ENCODE measurements at regions not wholly inside any gene's neighbourhood (a gene's known extent, or its start where the extent isn't known, plus 50 kb on each side); places are given as distances from the start of the nearest gene placed in this dataset.

DNA sequence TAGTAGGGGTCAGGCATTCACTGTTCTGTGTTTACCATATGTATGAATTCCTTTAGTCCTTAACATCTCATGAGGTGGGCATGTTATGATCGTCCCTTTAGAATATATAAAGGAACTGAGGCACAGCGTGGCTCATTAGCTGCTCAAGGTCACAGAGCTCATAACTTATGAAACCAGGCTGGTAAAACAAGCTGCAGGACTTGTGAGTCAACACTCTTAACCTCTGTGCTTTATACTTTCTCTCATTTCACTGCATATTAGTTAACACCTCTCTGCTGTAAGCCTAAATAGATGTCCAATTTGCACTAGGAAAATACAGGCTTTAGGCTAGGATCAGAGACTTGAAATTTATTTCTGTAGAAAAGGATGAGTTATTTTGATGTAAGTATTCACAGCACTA, 180.3 kb upstream of the HDAC9 start:
- DNase-seq (ENCODE audit: low read depth), result no peak

DNA sequence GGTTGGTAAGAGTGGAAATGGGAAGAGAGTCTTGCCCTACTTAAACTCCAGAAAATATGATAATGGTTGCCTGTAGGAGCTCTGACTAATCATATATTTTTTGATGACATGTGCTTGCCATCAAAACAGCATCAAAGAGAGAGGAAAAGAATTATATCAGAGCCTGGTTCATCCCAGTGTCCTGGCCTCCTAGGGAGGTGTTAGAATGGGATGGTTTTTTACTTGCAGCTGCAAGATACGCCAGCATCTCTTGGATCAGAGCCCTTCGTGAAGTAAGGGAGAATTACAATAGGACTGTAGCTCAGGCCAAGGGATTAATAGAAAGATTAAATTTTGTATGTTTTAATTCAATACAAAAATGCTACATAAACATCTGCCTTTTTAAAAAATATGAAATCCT, 177.6 kb upstream of the HDAC9 start:
- no peak for DNase-seq (ENCODE audit: low read depth)

DNA sequence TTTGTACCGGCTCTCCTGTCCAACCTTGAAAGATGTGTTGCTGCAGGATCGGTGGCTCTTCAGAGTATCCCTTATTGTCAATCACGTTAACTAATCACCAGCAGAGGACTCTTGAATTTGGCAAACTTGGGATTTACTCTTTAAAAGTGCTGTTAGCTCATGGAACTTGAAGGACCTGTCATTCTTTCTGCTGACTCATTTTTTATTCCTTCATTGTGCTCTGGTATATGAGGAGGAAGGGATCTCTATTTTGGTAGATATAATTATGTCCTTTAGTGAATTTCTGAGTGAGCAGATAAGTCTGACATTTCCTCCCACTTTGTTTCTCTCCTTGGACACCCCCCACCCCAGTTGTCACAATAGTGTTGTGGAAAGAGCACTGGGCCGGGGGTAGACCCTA, 175.1 kb upstream of the HDAC9 start:
- no peak for DNase-seq (ENCODE audit: low read depth)

DNA sequence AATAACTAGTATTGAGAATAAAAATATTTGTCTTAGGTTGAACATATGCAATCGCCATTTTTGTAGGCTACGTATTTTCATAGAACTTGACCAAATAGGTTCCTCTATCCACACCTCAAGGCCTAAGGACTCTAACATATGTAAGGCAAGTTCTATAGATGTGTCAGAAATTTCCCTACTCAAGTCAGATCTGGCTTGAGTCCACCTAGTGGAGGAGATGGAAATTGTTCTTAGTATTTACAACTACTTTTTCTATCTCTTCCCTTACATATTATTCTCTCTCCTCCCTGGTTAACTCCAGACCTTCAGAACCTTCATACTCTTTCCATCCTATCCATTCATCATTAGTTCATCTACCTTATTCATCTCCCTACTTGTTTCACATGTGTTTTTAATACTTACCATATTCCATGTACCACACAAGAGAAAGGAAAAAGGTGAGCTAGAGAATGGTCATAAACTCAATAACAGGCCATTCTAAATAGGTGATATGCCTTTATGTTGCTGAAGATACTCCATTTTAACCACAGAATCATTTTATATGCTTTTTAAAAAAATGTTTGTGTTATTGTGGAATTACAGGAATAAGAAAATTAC, 174.5 kb upstream of the HDAC9 start:
- no peak for DNase-seq (ENCODE audit: low read depth)

DNA sequence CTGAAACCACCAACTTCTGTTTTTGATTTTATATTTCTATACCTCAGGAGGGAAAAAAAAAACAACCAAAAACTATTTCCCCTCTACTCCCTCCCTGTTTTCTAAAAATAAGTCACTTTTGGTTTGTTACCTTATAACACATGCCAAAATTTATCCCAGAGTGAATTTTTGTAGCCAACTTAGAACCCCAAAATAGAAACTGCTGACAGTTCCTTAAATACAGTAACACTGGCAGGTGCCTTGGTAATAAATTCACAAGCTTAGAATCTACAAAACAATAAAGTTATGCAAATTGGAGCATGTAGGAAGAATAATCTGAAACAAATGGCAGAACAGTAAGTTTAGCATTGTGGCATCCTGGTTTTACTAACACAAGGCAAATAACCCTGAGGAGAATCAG, 165.0 kb upstream of the HDAC9 start:
- no peak for DNase-seq (ENCODE audit: low read depth)

DNA sequence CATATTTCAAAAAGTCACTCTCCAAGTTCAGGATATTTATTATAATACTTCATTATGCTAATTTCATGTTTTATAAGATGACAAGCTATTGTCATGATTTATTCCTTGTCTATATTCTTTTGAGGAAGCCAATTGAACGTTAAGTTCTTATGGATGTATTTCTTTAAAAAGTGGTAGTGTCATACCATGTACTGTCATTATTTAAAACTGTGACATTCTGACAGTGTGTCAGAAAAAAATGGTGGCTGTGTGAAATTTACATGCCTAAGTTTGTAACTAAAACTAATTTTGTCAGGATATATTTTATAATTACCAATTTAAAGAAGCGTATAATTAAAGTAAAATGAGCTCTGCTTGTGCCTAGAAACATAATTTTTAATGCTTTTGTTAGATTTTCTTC, 158.9 kb upstream of the HDAC9 start:
- no peak for DNase-seq (ENCODE audit: low read depth)

DNA sequence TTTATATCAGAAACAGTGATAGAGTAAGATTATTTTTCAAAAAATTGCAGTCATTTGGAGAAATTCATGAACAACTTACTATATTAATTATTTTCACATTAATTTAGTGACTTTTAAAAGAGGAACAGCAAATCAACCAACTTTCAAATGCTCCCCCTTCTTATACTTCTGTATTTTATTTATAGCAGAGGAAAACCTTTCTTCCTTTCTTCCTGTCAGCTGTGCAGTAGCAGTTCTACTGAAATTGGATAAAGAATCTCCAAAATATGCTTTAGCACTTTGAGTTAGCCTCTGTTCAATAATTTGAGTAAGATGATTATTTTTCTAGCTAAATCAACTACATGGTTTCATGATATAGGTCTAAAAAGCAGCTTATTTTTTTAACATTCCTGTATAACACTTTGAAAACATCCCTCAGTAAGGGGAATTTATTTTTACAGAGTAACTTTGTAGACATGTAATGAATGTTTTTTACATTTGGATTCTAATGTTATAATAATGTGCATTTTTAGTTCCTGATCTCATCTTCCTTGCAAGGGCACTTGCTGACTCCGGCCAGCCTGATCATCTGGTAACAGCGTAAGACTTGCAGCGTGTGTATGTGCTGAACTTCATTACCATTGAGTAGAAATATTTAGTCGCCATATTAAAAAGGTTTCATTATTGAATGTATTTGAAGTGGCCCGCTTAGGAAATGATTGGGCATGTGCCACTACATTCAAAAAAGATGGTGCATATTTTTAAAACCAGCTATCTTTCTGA, 158.3 kb upstream of the HDAC9 start:
- no peak for DNase-seq (ENCODE audit: low read depth)

DNA sequence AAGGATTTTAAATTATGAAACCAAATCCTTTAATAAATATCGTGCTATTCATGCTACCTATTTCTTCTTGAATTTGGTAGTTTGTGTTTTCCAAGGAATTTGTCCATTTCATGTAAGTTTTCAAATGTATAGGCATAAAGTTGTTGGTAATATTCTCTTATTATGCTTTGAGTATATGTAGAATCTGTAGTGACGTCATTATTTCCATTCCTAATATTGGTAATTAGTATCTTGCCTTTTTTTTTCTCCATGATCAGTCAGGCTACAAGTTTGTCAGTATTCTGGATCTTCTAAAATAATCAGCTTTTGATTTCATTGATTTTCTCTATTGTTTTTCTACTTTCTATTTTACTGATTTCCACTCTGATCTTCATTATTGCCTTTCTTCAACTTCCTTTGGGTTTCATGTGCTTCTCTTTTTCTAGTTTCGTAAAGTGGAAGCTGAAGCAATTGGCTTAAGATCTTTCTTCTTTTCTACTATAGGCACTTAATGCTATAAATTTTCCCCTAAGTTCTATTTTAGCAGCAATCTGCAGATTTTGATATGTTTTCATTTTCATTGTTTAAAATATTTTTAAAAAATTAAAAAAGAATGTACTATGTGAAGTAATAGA, 156.5 kb upstream of the HDAC9 start:
- DNase-seq (ENCODE audit: low read depth), result no peak

DNA sequence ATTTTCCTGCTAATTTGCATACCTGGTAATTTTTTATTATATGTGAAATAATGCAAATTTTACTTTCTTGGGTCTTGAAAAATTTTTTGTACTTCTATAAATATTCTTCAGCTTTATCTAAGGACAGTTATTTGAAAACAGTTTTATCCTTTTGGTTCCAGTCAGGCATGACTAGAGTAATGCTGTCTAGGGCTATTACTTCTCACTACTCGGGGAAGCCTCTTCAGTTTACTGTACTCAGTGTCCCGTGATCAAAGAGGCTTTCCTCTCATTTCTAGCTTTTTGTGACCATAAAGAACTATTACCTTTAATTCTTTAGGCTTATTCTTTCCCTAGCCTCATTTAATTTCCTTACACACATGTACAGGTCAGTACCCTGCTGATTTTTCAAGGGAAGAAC, 153.8 kb upstream of the HDAC9 start:
- DNase-seq (ENCODE audit: low read depth), result no peak

DNA sequence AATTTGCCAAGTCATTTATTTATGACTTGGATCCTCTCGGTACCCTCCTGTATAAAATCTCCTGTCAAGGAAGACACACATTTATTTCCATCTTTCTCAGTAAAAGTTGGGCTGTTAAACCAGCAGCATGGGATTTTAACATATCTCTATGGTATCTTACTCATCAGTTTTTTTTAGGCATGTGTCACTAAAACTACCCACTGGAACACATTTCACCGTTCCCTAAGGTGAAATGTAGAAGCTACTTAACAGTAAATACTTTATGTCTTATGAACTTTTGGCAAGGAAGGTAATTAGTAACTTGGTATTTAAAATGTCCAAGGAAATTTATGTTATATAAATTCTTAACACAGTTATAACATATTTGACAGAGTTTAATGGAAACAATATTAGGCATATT, 152.5 kb upstream of the HDAC9 start:
- DNase-seq (ENCODE audit: low read depth), result no peak

DNA sequence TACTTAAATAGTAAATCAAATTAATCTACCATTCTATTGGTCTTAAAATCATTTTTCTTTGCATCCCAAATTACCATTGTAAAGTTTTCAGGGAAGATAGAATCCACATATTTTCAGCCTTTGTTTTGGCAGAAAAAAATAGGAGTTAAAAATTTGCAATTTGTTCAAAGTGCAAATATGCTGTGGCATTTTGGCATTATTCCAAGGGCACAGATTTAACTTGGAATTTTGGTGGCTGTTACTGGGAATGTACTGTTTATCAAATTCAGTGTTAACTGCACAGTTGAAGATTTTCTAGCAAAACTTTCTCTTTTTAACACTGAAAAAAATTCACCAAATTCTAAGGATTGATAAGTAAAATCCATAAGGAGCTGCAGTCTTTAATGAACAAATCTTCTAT, 151.0 kb upstream of the HDAC9 start:
- no peak for DNase-seq (ENCODE audit: low read depth)

DNA sequence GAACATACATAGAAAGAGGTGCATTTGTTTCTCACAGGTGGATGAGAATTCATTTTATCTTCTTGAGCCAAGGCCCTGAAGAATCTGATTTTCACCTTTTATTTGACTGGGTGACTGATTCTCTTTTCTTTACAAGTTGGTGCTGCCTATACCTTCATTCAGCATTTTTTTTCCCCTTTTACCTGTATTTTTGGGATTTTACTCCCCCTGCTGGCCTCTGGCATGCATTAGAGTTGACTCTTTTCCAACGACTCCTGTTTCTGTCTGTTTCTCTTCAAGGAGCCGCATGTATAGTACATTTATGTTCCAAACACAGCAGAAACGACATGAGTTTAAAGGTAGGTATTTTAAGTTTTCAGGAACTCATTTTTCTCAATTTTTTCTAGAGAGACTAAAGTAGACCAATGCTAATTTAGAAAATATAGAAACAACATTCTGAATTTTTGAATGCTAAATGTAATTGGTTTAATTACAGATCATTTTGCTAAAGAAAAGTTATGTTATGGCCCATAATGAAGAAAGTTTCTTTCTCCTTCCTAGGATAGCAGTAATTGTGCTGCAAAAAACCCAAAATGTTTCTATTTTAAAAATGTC, 149.8 kb upstream of the HDAC9 start:
- DNase-seq (ENCODE audit: low read depth), result no peak

DNA sequence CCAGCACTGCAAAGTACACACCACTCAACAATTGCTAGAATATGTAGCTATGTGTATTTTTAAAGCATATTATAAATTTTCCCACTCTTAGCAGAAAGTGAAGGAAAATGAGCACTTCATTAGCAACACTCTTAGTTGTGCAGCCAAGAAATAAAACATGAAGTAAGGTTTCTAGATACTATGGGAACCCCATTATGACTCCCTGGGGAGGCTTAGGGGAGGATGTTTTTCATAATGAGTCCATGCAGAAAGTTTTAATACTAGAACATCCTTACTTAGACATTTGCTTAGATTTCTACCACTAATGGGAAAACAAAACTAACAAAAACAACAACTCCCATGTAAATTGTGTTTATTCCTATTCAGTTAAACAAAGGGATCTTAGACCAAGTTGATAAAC, 148.4 kb upstream of the HDAC9 start:
- DNase-seq (ENCODE audit: low read depth), result no peak

DNA sequence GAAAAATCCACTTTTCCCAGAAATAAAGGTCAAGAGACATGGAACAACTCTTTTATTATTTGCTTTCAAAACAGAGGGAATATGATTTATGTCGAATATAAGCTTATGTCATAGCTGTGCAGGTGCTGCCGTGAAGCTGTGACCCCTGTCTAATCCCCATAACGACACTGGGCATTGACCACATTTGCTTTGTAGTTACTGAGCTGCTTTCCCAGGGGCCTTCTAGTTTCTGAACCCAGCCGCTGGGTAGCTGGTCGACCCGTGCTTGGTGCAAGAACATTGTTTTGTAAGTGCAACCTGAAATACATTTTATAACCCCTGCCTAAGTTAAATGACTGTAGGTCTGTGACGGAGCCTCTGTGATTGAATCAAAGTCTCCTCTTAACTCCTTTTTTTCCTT, 144.9 kb upstream of the HDAC9 start:
- DNase-seq (ENCODE audit: low read depth), result no peak

DNA sequence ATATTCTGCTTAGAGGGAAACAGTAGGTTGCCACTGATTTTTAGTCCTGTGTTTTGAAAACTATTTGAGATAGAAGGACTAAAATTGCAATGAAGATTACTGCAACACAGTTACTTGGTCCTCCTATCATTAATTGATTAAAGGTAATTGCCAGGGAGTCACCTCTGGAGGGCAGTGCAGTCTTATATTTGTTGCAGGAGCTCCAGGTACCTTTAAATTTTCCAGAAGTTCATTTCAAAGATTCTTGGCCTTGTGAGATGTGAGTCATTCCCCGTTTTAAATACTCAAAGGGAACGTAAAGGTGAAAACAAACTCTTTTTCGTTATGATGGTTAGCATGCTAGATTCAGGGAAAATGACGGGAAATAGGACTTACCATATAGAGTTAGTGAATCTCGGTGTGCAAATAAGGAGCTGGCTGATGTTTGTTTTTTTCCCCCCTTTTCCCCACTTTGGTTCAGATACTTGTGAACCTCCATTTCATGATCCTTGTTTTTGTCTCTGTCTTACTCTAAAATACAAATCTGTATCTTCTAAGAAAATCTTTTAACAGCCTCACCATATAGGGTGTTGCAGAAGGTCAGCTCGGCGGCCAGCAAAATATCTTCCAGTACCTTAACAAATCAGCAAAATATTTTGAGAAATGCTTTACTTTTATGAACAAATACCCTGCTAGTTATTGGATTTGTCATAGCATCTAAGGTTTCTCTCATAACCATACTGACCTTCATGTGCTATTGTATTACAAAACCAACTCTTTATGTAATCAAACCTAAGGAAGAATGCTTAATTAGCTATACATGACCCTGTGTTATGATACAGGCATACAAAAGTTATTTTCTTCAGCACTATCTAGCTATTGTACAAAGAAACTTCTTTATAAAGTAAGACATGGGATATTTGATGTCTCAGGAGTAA, 143.0 kb upstream of the HDAC9 start:
- peak; percentile 20 for DNase-seq (ENCODE audit: low read depth)

DNA sequence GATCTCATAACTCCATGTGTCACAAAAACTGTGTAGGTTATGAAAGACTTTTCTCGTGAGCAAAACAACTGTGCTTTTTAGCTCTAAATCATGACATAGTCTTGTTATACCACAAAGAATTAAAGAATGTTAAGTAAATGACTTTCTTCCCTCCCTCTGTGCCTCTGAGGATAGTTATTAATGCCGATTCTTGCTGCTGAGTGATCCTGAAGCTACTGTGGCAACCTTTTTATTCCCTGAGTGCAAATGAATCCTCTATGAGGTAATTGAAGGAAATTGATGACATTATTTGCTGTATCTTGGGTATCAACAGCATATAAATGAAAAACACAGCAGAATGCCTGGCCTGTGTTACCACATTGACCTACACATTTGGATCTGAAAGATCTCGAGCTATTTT, 142.2 kb upstream of the HDAC9 start:
- no peak for DNase-seq (ENCODE audit: low read depth)

DNA sequence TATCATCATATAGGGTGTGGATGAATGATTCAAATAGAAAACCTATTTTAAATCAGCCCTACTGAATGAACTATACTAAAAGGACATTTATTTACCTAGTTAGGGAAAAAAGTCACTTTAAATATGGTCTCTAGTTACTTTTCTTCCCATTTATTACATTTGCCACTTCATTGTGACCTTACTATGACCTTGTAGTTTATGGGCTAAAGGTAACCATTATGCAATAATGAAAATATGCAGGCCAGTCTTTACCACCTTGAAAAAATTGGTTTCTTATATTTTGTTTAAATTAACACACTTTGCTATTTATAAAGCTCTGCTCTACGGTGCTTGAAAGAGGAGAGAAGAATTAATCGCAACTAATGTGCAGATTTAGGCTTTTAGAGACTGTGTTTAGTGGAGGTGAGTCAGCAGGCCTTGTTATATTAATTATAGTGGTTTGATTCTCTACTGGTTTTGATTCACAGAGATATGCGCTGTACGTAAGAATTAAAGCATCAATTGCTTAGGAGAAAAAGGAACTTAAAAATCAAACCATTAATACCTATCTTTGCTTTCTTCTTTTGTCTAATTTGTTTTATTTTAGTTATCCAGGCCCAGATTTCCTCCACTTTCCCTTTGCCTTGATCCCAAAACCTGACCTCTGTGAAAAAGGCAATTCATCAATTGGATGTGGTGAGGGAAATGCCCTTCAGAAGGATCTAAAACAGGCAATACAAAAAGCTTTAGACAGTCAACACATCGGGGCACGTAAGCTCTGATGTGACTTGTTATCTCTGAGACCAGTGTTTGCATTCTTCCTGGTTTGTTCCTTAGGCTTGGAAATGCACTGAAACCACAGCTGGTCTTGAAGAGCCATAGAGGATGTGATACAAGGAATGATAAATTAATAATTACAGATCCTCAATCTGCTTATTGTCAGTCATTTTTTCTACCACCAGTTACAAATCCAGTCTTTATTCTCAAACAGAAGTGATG, 141.2 kb upstream of the HDAC9 start:
- no peak for DNase-seq (ENCODE audit: low read depth)

DNA sequence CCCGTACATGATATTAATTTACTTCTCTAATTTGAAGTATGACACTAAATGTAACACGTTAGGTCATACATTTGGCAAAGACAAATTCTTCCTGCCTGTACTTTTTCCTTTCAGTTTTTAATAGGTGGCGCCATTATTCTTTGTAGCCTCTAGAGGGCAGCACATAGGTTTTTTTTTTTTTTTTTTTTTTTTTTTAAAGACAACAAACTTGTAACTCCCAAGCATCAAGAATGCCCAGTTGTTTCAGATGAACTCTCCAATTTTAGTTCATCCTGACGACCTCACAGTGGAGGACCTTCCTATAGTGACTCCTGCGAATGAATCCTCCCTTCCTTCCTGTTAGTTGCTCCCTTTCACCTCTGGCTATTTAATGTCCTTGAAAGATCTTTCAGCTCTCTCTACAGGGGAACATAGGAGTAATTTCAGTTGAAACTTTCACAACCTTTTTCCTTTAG, 139.3 kb upstream of the HDAC9 start:
- DNase-seq (ENCODE audit: low read depth), result no peak

DNA sequence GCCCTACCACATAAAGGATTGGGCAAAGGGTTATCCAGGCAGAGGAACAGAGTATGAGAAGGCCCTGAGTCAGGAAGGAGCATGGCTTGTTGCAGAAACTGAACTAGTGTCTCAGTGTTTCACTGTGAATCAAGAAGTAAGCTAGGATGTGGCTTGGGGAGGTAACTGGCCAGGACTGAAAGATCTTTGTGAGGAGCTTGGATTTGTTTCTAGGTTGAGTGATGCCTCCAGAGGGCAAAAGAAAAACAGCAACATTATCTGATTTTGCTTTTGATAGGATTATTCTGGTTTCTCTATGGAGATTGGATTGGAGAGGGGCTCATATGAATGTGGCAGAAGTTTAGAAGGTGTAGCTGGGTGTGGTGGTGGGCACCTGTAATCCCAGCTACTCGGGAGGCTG, 137.9 kb upstream of the HDAC9 start:
- DNase-seq (ENCODE audit: low read depth), result no peak

DNA sequence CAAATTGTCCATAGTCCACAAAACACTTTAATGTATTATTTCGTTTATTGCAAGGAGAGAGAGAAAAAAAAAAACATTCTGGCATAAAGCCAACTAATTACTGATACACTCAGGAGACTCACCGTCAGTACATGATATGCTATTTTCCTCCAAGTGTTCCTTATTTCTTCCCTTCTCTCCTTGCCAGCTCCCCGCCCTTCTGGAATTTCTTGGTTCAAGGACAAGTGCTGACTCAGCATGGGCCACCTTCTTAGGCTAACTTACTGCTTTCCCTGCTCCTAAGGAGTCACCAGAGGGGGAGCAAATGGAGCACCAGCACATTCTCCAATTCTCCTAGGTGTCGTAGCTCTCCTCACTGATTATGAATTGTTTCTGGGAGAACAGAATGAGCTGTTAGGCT, 133.8 kb upstream of the HDAC9 start:
- DNase-seq (ENCODE audit: low read depth), result no peak
